A172 (cell line): ENCODE measurements at regions not wholly inside any gene's neighbourhood (a gene's known extent, or its start where the extent isn't known, plus 50 kb on each side); places are given as distances from the start of the nearest gene placed in this dataset.
"Not testable (repeated sequence)": the region's sequence is repeated elsewhere in the genome, so short reads cannot be mapped to it uniquely, and the experiment has no call there.

Source experiments
- DNase-seq: peaks from one replicate; pipeline ENCODE4 v3.0.0-alpha.2; 2015; ENCODE audit warnings: low spot score

DNA sequence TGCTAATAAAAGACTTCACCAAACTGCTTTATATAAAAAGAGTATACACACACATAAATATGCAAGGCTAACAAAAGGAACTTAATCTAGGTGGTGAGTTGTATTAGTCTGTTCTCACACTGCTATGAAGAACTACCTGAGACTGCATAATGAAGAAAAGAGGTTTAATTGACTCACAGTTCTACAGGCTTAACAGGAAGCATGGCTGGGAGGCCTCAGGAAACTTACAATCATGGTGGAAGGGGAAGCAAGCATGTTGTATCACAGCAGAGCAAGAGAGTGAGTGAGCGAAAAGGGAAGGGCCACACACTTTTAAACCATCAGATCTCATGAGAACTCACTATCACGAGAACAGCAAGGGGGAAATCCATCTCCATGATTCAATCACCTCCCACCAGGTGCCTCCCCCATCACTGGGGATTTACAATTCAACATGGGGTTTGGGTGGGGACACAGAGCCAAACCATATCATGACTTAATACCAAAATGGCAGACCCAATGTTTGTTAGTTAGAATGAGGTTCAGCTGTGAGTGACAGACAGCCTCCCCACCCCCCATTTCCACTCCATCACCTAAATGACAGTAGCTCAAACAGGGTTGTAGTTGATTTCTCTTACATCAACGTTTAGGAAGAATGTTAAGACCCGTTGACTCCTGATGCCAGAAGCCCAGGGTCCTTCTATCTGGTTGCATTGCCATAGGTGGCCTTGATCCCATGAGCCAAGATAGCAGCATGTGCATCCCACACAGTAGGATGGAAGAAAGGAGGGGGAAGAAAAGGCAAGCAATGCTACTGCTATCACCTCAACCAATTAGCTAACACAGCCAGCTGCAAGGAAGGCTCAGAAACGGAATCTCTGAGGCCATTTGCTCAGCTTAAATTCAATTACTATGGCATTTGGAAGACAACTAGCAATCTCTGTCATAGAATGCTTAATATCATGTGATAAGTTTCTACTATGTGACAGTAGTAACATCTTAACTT lies 77.0 kb downstream of the CCDC71L start:
- DNase-seq: no peak

DNA sequence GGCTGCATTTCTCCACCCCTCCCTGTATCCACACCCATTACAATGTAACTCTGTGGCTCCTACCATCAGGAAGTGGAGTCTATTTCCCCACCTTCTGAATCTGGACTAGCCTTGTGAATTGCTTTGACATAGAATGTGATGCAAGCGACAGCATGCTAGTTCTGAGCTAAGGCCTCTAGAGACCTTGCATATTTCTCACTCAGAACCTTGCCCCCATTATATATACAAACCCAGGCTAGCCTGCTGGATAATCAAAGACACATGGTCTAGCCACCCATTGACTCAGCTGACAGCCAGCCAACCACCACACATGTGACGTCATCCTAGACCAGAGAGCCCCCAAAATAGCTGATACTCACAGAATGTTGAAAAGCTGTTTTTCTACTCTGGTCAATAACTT lies 77.9 kb downstream of the CCDC71L start:
- no peak for DNase-seq

DNA sequence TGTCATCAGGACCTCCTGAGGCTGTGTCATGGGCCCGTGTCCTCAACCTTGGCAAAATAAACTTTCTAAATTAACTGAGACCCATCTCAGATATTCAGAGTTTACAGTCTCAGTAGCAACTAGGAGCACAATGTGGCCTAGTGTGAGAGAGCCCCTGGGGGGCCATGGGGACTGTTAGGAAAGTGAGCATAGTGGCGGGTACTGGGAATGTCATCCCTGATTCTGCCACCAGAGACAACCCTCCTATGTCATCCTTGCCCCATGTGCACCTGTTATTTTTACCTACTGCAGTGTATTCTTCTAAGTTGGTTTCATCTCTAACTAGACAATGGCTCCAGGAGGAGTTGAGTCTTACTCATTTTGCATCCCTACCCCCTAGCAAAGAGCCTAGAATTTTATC lies 78.6 kb downstream of the CCDC71L start:
- no peak for DNase-seq

DNA sequence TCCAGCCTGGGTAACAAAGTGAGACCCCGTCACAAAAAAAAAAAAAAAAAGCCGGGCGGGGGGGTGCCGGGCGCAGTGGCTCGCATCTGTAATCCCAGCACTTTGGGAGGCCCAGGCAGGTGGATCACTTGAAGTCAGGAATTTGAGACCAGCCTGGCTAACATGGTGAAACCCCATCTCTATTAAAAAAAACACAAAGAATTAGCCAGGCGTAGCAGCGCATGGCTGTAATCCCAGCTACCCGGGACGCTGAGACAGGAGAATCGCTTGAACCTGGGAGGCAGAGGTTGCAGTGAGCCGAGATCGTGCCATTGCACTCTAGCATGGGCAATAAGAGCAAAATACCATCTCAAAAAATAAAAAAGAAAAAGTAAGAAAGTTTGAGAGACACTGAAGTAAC lies 81.9 kb downstream of the CCDC71L start:
- not testable (repeated sequence) for DNase-seq

DNA sequence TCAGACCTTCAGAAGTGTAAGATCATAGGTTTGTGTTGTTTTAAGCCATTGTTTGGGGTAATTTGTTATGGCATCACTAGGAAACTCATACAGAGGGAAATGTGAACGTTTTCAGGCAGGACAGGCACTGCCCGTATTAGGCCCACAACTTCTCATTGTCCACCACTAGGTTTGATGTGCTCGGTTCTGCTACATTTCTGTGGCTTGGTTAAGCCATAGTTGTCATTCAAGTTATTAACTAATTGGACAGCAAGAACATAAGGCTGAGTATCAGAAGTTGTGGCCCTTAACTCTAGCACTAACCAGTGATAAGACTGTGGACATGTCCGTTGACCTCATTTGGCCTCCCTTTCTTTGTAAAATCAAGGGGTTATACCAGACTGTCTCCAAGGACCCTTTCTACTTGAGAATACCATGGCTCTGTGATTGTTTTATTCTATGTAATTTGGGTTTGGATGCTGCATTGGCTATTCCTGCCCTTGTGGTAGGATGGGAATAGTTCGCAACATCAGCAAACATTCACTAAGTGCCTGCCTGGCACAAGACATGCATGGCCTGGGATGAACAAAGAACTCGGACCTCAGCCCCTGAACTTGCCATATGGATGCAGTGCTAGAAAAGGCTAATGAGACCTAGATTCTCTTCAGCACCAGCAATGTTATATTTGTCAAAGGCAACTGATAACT lies 85.7 kb downstream of the CCDC71L start:
- DNase-seq: no peak

DNA sequence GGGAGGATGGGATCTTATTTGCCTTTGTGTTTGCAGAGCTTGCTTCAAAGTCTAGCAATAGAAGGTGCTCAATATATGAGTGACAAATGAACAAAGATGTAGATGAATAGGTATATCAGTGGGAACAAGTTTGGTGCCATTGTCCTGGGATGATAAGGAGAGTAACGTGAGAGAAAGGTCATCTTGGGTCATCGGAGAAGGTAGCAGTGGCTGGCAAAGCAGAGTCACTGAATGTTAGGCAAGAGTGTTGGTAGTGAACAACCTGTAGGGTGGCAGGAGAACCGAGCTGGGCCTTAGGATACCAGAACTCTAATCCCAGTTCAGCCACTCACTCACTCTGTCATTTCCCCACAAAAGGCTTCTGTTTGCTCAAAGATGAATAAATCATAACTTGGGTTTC lies 87.2 kb downstream of the CCDC71L start:
- no peak for DNase-seq

DNA sequence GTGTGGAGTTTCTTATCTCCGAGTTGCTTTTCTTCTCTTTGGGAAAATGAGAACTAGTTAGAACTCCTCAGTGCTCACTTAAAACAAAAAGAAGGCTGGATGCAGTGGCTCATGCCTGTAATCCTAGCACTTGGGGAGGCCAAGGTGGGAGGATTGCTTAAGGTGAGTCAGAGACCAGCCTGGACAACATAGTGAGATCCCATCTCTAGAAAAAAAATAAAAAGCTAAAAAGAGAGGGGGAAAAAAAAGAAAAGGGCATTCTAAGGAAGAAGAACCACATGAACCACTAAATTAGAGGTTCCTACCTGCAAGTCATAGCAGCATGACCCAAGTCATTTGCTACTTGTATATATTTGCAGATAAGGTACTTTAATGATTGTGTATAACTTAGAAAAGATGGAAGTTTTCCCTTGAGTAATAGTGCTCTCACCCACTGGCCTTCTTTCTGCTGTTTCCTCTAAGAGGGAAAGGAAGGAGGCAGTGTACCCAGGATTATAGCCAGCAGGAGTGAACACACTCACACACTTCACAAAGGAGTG lies 87.8 kb downstream of the CCDC71L start:
- DNase-seq: no peak

DNA sequence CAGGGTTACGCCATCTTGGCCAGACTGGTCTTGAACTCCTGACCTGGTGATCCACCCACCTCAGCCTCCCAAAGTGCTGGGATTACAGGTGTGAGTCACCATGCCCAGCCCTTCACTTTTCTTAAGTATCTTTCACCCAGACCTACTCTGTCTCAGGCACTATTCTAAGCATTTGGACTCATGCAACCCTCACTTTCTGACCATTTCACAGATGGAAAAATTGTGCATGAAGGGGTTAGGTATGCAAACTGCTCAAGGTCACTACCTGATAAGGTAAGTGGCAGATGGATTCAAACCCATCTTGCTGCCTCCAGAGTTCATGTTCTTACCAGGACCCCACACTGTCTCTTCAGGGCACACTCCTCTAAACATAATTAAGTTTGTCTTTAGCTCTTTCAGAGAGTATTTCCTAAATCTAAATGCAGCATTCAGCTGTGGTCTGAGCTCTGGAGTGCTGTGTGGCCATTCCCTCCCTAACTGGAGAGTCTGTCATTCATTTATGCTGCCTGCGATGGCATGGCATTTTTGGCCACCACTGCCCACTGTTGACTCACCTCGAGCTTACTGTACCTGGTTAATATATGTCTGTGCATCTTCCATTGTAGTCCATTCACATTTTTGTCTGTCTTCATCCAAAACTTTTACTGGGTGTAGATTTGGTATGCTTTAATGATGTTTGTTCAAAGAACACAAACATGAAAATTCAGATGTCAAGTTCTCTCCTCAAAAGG lies 88.4 kb downstream of the CCDC71L start:
- no peak for DNase-seq

DNA sequence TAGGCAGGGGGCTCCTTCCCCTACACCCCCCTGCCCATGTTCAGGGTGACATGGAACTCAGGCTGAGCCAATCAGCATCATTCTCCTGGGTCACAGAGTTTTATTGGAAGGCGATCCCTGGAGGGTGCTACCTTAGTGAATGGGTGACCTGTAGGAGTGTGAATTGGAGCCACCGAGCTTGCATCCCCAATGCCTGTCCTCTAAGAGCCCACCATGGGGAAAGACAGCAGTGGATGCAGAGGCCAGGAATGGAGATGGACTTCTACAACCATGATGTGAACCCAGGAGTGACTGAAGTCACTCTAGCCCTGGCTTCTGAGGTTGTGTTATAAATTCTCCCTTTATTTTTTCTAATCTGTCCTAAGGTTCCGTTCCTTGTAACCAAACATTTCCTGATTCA lies 89.4 kb downstream of the CCDC71L start:
- no peak for DNase-seq

DNA sequence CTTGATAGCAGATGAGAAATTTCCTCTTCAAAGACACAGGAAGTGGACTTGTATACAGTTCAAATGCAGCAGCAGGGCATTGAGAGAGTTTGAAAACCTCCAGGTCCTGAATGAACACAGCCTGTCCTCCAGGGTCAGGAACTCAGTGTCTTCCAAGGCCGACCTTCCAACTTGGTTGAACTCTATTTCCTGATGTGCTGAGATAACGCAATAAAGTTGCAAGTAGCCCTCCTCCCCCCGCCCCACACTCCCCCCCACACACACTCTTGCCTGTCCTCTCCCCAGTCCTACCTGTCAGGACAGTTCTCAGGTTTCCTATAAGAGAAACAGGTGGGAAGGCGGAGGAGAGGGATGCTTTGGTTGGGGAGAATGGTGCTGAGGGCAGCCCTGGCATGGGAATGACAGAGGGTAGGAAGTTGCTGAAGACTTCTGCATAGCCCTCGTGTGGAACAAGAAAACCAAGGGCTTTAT lies 90.0 kb downstream of the CCDC71L start:
- no peak for DNase-seq

DNA sequence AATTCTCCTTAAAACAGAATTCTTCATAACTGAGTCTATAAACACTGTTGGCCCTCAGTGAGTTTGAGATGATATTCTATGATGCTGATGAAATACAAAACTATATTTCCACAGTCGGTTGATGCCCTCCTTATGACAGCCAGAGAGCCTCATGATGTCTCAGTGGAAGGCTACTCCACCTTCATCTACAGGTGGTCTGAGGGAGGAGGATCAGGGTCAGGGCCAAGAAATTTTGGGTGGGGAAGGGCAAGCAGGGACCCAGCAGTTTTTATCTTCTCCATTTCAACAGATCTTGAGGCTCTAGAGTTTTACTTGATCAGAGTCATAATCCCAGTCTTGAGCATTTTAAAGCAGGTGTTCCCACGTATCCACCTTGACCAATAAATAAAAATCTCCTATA lies 90.8 kb downstream of the CCDC71L start:
- no peak for DNase-seq

DNA sequence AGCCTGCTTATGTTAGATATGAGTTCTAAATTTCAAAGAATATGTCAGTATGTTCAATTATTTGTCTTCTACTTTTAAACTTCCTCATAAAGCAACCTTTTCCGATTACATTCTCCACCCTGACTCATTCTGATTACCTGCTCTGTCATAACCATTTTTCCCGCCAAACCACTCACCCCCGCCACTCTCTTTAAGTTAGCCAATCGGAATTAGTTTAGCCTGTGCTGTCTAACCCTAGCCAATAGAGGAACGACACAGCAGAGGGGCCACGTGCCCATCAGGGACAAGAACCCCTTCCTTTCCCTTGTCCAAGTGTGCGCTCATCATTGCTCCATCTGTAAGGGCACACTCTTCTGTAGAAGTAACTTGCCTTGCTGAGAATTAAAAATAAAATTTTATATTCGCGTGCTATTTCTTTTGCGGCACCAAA lies 91.4 kb downstream of the CCDC71L start:
- no peak for DNase-seq

DNA sequence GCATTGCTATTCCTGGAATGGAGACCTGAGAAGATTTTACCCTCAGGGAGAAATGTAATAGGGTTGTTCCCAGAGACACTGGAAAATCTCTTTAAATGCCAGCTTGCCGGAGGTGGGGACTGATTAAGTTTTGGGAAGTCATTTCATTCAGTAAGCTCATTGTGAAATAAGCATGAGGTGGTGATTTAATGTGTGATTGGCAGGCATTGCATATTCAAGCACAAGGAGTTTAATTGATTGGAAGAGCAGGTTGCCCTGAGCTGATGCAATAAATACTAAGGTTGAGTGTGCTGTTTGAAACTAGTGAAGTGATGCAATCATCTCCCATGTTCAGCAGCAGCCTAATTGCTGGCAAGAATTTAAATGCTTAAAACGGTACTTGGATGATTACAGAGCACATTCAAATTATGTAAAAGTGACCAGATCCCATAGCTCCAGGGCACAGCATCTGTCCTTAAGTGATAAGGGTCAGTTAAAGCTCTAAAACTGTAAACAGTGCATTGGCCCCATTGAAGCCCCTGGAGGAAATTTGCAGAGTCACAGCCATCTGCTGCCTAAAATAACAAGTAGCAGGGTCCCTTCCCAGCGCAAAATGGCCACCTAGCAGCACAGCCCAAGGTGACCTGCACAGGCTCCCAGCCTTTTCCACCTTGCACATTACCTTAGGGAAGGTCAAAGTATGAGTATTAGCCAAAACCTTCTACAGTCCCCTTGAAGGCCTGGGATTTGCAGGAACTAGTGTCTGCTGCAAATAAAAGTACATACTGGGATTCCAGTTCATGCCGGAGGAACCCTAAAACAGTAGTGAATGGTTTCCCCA lies 92.1 kb downstream of the CCDC71L start:
- DNase-seq: peak; percentile 11

DNA sequence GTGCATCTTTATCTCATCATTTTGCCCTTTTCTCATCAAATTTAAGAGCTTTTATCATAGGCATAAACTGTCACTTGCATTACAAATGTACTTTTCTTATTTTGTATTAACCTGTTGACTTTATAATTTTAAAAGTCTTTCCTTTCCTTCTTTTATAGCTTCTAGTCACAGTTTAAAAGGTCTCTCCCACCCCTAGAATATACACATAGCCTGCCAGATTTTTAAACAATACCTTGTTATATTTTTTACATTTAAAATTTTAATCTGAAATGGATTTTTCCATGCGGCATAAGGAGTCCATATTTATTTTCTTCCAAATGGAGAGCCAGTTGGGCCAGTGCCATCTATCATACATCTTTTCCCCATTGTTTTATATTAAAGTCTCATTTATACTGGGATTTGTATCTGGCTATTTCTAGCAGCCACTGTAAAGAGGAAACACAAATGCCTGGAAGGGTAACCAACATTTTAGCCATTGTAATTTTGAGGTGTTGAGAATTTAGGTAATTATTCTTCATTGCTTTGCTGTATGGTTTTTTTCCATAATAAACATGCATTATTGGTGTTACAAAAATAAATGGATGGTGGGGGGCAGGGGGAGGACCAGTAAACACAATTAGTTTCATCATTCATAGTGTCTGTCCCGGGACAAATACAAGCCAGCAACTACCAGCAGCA lies 92.8 kb downstream of the CCDC71L start:
- no peak for DNase-seq

DNA sequence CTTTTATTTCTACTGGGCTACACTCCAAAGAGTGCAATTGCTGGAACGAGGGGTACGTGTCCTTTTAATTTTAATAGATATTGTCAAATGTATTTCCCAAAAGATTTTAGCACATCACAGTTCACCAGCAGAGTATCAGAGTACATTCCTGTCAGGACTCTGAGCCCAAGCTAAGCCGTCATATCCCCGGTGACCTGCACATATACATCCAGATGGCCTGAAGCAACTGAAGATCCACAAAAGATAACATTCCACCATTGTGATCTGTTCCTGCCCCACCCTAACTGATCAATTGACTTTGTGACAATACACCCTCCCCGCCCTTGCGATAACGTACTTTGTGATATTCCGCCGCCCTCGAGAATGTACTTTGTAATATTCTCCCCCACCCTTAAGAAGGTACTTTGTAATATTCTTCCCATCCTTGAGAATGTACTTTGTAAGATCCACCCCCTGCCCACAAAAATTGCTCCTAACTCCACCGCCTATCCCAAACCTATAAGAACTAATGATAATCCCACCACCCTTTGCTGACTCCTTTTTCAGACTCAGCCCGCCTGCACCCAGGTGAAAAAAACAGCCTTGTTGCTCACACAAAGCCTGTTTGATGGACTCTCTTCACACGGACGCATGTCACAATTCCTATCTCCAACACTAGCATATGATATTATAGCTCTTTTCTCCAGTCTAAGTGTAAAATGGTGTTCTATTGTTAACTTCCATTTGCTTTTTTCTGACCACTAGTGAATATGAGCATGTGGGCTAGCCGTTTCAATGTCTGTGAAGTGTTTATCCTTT lies 93.6 kb downstream of the CCDC71L start:
- DNase-seq: not testable (repeated sequence)

DNA sequence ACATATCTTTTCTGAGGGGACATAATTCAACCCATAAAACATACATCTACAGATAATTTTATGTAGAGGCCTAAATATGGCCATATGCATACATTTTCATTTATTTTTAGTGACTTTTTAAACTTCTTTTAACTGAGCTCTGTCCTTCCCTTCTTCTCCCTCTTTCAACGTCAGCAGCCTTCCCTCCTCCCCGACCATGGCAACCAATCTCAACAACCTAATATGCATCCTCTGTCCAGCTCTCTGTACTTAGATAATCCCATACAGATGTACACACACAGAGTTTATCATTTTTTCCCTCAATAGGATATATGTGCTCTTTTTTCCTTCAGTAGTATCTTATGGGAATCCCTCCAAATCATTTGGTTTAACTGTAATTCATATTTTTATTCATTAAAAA lies 94.3 kb downstream of the CCDC71L start:
- DNase-seq: no peak

DNA sequence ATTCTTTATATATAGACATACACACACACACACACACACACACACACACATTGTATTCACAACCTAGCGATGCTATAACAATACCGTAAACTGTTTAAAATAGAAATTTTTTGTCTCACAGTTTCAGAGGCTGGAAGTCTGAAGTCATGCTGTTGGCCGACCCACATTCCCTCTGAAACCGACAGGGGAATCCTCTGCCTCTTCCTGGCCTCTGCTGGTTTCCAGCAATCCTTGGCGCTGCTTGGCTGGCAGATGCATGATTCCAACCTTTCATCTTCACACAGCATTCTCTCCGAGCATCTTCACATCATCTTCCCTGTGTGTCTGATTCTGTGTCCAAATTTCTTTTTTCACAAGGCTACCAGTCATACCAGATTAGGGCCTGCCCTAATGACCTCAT lies 94.8 kb downstream of the CCDC71L start:
- no peak for DNase-seq

DNA sequence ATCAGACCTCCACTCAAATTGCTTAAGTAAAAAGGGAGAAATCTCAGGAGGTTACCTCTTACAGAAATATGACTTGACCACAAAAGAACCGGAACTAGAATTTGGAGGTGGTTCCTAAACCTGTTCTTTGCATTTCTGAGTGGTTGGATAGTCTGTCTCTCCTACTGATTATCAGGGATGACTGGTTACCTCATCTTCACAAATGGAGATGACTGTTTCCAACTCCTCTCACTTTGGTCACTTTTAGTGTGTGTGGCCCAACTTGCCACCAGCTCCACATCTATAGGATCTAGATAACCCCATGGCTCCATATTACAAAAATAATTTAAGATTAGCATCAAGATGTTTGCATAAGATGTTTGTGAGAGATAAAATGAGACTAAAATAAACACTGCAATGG lies 95.5 kb downstream of the CCDC71L start:
- DNase-seq: no peak

DNA sequence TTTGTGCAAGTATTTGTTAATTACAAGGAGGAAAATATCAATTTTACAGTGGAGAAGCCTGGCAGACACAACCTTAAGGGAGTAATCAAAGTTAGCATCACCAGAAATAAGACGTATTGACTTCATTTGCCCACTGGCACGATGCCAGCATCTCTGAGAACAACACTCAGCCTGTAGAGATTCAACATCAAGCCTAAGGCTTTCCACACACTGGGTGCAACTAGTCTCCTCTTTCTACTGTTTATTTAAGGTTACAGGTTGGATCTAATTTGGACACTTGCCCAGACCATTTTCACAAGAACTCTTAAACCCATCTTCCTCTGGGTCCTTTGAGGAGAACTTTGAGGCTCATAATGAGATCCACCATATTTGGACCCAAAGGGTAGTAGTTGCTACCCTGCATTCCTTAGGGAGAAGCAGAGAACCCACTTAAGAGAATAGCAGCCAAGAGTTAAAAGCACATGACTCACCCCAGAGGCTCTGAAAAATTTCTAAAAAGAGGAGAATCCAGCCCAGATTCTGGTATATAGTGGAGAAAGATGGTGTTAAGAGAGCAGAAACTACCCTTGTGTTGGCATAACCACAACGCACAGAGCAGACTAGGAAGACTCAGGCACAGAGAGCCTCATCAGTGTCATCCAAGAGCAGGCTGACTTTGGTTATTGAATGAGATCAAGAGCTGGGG lies 97.3 kb downstream of the CCDC71L start:
- DNase-seq: no peak
